KBM-7 (cell line): ENCODE measurements at regions not wholly inside any gene's neighbourhood (a gene's known extent, or its start where the extent isn't known, plus 50 kb on each side); places are given as distances from the start of the nearest gene placed in this dataset.
A peak's percentile ranks its signal among the peaks of the same experiment; 100 is the strongest.
"Not testable (repeated sequence)": the region's sequence is repeated elsewhere in the genome, so short reads cannot be mapped to it uniquely, and the experiment has no call there.

Experiments used
- DNase-seq: peaks from one replicate; pipeline ENCODE4 v3.0.0-alpha.2; 2015
- in situ Hi-C: fragments of 300-500 bp; cut with MboI; formaldehyde crosslinking; loops from 2 replicates; pipeline ENCODE4 v1.14.3; 2020; ENCODE audit warnings: low sequenced_read_pairs, low pct_unique_long_range_greater_than_20kb, mixed read lengths

GRCh38 chr16:61237884-61238485 is 798.3 kb downstream of the CDH8 start:
- no peak for DNase-seq
- in situ Hi-C loops = no loop called here

GRCh38 chr16:61233713-61234112 is 802.5 kb downstream of the CDH8 start:
- no peak for DNase-seq
- in situ Hi-C loops = no loop called here

GRCh38 chr16:61228371-61228770 is 807.9 kb downstream of the CDH8 start:
- no peak for DNase-seq
- in situ Hi-C loops = no loop called here

- no peak for DNase-seq
- in situ Hi-C loops = no loop called here
These were observed 820.6 kb downstream of the CDH8 start for GRCh38 chr16:61215605-61216004.

- in situ Hi-C loops = no loop called here
- no peak for DNase-seq
These were observed 821.5 kb downstream of the CDH8 start for GRCh38 chr16:61214780-61215179.

- DNase-seq = no peak
- in situ Hi-C loops = no loop called here
These were observed 826.2 kb downstream of the CDH8 start for GRCh38 chr16:61210076-61210475.

- no peak for DNase-seq
- in situ Hi-C loops = no loop called here
These were observed 841.2 kb downstream of the CDH8 start for GRCh38 chr16:61195006-61195405.

GRCh38 chr16:61194573-61194972 is 841.7 kb downstream of the CDH8 start:
- in situ Hi-C loops = no loop called here
- no peak for DNase-seq

GRCh38 chr16:61182391-61182790 is 853.8 kb downstream of the CDH8 start:
- in situ Hi-C loops = no loop called here
- DNase-seq = no peak

GRCh38 chr16:61181982-61182381 is 854.3 kb downstream of the CDH8 start:
- in situ Hi-C loops = no loop called here
- no peak for DNase-seq

- in situ Hi-C loops = no loop called here
- DNase-seq = no peak
These were observed 856.7 kb downstream of the CDH8 start for GRCh38 chr16:61179561-61179960.

- in situ Hi-C loops = no loop called here
- no peak for DNase-seq
These were observed 870.4 kb downstream of the CDH8 start for GRCh38 chr16:61165797-61166196.

GRCh38 chr16:61150351-61150750 is 885.9 kb downstream of the CDH8 start:
- in situ Hi-C loops = no loop called here
- DNase-seq = no peak

GRCh38 chr16:61149709-61150108 is 886.5 kb downstream of the CDH8 start:
- DNase-seq = no peak
- in situ Hi-C loops = no loop called here

- in situ Hi-C loops = no loop called here
- DNase-seq = peak; percentile 29
These were observed 887.3 kb downstream of the CDH8 start for GRCh38 chr16:61148930-61149329.

- no peak for DNase-seq
- in situ Hi-C loops = no loop called here
These were observed 889.8 kb downstream of the CDH8 start for GRCh38 chr16:61146429-61146828.

GRCh38 chr16:61131447-61131846 is 904.8 kb downstream of the CDH8 start:
- no peak for DNase-seq
- in situ Hi-C loops = no loop called here

GRCh38 chr16:61128545-61129323 is 907.5 kb downstream of the CDH8 start:
- in situ Hi-C loops = no loop called here

GRCh38 chr16:61105544-61105943 is 930.7 kb downstream of the CDH8 start:
- no peak for DNase-seq
- in situ Hi-C loops = no loop called here

More at GRCh38 chr16:61128545-61129323, 907.5 kb downstream of the CDH8 start:
- DNase-seq = no peak

- in situ Hi-C loops = no loop called here
- no peak for DNase-seq
These were observed 937.7 kb downstream of the CDH8 start for GRCh38 chr16:61098505-61098904.

- DNase-seq, in situ Hi-C loops: not testable (repeated sequence)
These were observed 944.9 kb downstream of the CDH8 start for GRCh38 chr16:61091300-61091699.
